ENCODE measurements at regions not wholly inside any gene's neighbourhood (a gene's known extent, or its start where the extent isn't known, plus 50 kb on each side); places are given as distances from the start of the nearest gene placed in this dataset.

- H3K27me3 ChIP-seq: no peaks in the 10 kb centered on the region
- 34 to 42% methylated on average over 7 of the region's 7 CpGs for WGBS, 2 donors
- no peaks in the 10 kb centered on the region for H3K36me3 ChIP-seq
- H3K27ac ChIP-seq: peak overlapping the region in 2 of 4 donors; percentile 29 to 70
- peak; percentile 53 to 79 for TF ChIP-seq EP300 (IDR thresholded peaks at IDR 0.05)
- no peak for TF ChIP-seq POLR2A (IDR thresholded peaks at IDR 0.05)
- peaks cover 0 to 13% (median 2%) of the 10 kb centered on the region in 4 donors for H3K4me1 ChIP-seq
- no peak for DNase-seq (ENCODE audit: low spot score in 2 of 2)
- no peaks in the 10 kb centered on the region for H3K9me3 ChIP-seq
- no peak overlapping the region for H3K4me3 ChIP-seq
Observed at GRCh38 chr3:124084022-124084881, 92.3 kb upstream of the ROPN1 start.

- H3K27ac ChIP-seq: no peak overlapping the region
- 83 to 84% methylated on average over 2 of the region's 2 CpGs for WGBS, 2 donors
- no peaks in the 10 kb centered on the region for H3K9me3 ChIP-seq
- H3K36me3 ChIP-seq: no peaks in the 10 kb centered on the region
- DNase-seq (ENCODE audit: low spot score in 2 of 2): no peak
- no peak overlapping the region for H3K4me3 ChIP-seq
- TF ChIP-seq POLR2A (IDR thresholded peaks at IDR 0.05): no peak
- TF ChIP-seq, protein P1, sequence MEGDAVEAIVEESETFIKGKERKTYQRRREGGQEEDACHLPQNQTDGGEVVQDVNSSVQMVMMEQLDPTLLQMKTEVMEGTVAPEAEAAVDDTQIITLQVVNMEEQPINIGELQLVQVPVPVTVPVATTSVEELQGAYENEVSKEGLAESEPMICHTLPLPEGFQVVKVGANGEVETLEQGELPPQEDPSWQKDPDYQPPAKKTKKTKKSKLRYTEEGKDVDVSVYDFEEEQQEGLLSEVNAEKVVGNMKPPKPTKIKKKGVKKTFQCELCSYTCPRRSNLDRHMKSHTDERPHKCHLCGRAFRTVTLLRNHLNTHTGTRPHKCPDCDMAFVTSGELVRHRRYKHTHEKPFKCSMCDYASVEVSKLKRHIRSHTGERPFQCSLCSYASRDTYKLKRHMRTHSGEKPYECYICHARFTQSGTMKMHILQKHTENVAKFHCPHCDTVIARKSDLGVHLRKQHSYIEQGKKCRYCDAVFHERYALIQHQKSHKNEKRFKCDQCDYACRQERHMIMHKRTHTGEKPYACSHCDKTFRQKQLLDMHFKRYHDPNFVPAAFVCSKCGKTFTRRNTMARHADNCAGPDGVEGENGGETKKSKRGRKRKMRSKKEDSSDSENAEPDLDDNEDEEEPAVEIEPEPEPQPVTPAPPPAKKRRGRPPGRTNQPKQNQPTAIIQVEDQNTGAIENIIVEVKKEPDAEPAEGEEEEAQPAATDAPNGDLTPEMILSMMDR (IDR thresholded peaks at IDR 0.05): no peak
- TF ChIP-seq EP300 (IDR thresholded peaks at IDR 0.05): no peak
- H3K4me1 ChIP-seq: peaks cover 0 to 10% (median 2%) of the 10 kb centered on the region in 4 donors
- H3K27me3 ChIP-seq: no peaks in the 10 kb centered on the region
Observed at GRCh38 chr3:124088801-124089200, 96.9 kb upstream of the ROPN1 start.

DNA sequence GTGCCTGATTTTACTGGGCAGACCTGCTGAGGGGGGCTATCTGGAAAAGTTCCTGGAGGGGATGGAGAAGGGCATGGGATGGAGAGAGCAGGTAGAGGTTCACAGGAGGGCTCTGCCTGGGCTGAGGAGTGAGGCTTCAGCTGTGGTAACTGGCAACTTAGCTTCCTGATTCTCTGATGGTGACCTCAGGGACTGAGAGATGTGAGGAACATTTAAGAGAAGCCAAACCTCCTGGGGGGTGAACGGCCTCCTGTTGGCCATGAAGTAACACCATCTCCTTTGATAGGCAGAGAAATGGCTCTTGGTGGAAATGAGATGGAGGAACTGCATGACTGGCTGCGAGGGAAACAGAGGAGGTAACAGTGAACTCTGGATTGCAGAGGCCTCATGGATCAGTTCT, 97.3 kb upstream of the ROPN1 start:
- 79% methylated on average over 2 of the region's 2 CpGs for WGBS, 2 donors
- Histone ChIP-seq H3K4me3 (no peak overlapping the region), H3K27me3 (no peaks in the 10 kb centered on the region), H3K36me3 (no peaks in the 10 kb centered on the region), H3K27ac (no peak overlapping the region), H3K9me3 (no peaks in the 10 kb centered on the region), H3K4me1 (peaks cover 0 to 6% (median under 1%) of the 10 kb centered on the region in 4 donors)
- TF ChIP-seq, protein P1 (IDR thresholded peaks at IDR 0.05): no peak
- TF ChIP-seq POLR2A (IDR thresholded peaks at IDR 0.05) (no peak), EP300 (IDR thresholded peaks at IDR 0.05) (no peak)
- DNase-seq (ENCODE audit: low spot score in 2 of 2): no peak

- TF ChIP-seq EP300 (IDR thresholded peaks at IDR 0.05): no peak
- TF ChIP-seq, protein P1 (IDR thresholded peaks at IDR 0.05): no peak
- TF ChIP-seq POLR2A (IDR thresholded peaks at IDR 0.05): no peak
- Histone ChIP-seq H3K4me1 (peaks cover 0 to 6% (median 0%) of the 10 kb centered on the region in 4 donors), H3K9me3 (no peaks in the 10 kb centered on the region), H3K36me3 (no peaks in the 10 kb centered on the region), H3K27ac (no peak overlapping the region), H3K27me3 (no peaks in the 10 kb centered on the region), H3K4me3 (no peak overlapping the region)
- DNase-seq (ENCODE audit: low spot score in 2 of 2): no peak
- WGBS, 2 donors: 50 to 58% methylated on average over 1 of the region's 1 CpG
Observed at GRCh38 chr3:124091716-124092115, 99.8 kb upstream of the ROPN1 start.

GRCh38 chr3:124092811-124093210, 100.9 kb upstream of the ROPN1 start:
- H3K4me1 ChIP-seq: peaks cover 0 to 6% (median 0%) of the 10 kb centered on the region in 4 donors
- no peaks in the 10 kb centered on the region for H3K9me3 ChIP-seq
- DNase-seq (ENCODE audit: low spot score in 2 of 2): no peak
- H3K36me3 ChIP-seq: no peaks in the 10 kb centered on the region
- no peaks in the 10 kb centered on the region for H3K27me3 ChIP-seq
- no peak overlapping the region for H3K4me3 ChIP-seq
- WGBS, 2 donors: 64 to 71% methylated on average over 8 of the region's 8 CpGs
- TF ChIP-seq, protein P1 (IDR thresholded peaks at IDR 0.05): no peak
- TF ChIP-seq POLR2A (IDR thresholded peaks at IDR 0.05): no peak
- TF ChIP-seq EP300 (IDR thresholded peaks at IDR 0.05): no peak
- H3K27ac ChIP-seq: no peak overlapping the region
